OCI-LY1 (cell line): ENCODE measurements at regions not wholly inside any gene's neighbourhood (a gene's known extent, or its start where the extent isn't known, plus 50 kb on each side); places are given as distances from the start of the nearest gene placed in this dataset.

Experiments
- CTCF ChIP-seq: fragments of 200-600 bp; sonication (generic), shearing (Covaris generic); IDR thresholded peaks from 2 replicates; pipeline ENCODE4 v1.5.1; 2017; ENCODE audit warnings: mild to moderate bottlenecking, antibody characterized with exemption, low read length, moderate library complexity, mixed read lengths
- EZH2 ChIP-seq: fragments of 200-600 bp; sonication (generic), shearing (Covaris generic); IDR thresholded peaks from 2 replicates; pipeline ENCODE4 v1.8.0; 2017; ENCODE audit warnings: borderline replicate concordance, mixed run types, mild to moderate bottlenecking, antibody characterized with exemption, low read length, moderate library complexity, mixed read lengths

- TF ChIP-seq CTCF = no peak
- TF ChIP-seq EZH2 = no peak
Observed at GRCh38 chr4:43742083-43742482, 706.5 kb downstream of the KCTD8 start.
